ENCODE measurements at regions not wholly inside any gene's neighbourhood (a gene's known extent, or its start where the extent isn't known, plus 50 kb on each side); places are given as distances from the start of the nearest gene placed in this dataset.
"Not testable (repeated sequence)": the region's sequence is repeated elsewhere in the genome, so short reads cannot be mapped to it uniquely, and the experiment has no call there.

GRCh38 chr4:84276752-84277151 lies 222.3 kb downstream of the NKX6-1 start:
- DNase-seq: no peak

- no peak for DNase-seq
These were observed 229.5 kb downstream of the NKX6-1 start for GRCh38 chr4:84269536-84270044.

- DNase-seq: no peak
These were observed 234.4 kb downstream of the NKX6-1 start for GRCh38 chr4:84264652-84265051.

- DNase-seq: no peak
These were observed 235.7 kb downstream of the NKX6-1 start for GRCh38 chr4:84263415-84263814.

GRCh38 chr4:84260495-84260894 lies 238.6 kb downstream of the NKX6-1 start:
- no peak for DNase-seq

GRCh38 chr4:84258905-84259830 lies 239.9 kb downstream of the NKX6-1 start:
- no peak for DNase-seq

- DNase-seq: no peak
These were observed 244.6 kb downstream of the NKX6-1 start for GRCh38 chr4:84254537-84254936.

GRCh38 chr4:84249521-84249920 lies 249.6 kb downstream of the NKX6-1 start:
- DNase-seq: no peak

GRCh38 chr4:84245042-84245441 lies 254.1 kb downstream of the NKX6-1 start:
- DNase-seq: not testable (repeated sequence)

- not testable (repeated sequence) for DNase-seq
These were observed 254.7 kb downstream of the NKX6-1 start for GRCh38 chr4:84244346-84244801.

- DNase-seq: no peak
These were observed 255.4 kb downstream of the NKX6-1 start for GRCh38 chr4:84243685-84244084.

- no peak for DNase-seq
These were observed 259.7 kb downstream of the NKX6-1 start for GRCh38 chr4:84239278-84239845.

GRCh38 chr4:84238247-84239090 lies 260.6 kb downstream of the NKX6-1 start:
- no peak for DNase-seq

GRCh38 chr4:84237008-84237407 lies 262.1 kb downstream of the NKX6-1 start:
- DNase-seq: no peak

GRCh38 chr4:84235126-84235944 lies 263.8 kb downstream of the NKX6-1 start:
- no peak for DNase-seq

GRCh38 chr4:84232309-84233095 lies 266.6 kb downstream of the NKX6-1 start:
- DNase-seq: no peak

GRCh38 chr4:84231539-84232055 lies 267.5 kb downstream of the NKX6-1 start:
- no peak for DNase-seq

- DNase-seq: no peak
These were observed 274.6 kb downstream of the NKX6-1 start for GRCh38 chr4:84224522-84224921.

- DNase-seq: no peak
These were observed 277.4 kb downstream of the NKX6-1 start for GRCh38 chr4:84221704-84222103.

- no peak for DNase-seq
These were observed 278.1 kb downstream of the NKX6-1 start for GRCh38 chr4:84220990-84221389.

GRCh38 chr4:84219656-84220055 lies 279.4 kb downstream of the NKX6-1 start:
- DNase-seq: no peak

All from amniotic stem cell (primary cell).